ENCODE measurements at regions not wholly inside any gene's neighbourhood (a gene's known extent, or its start where the extent isn't known, plus 50 kb on each side); places are given as distances from the start of the nearest gene placed in this dataset.

GRCh38 chr4:52248820-52249219, 197.7 kb downstream of the SPATA18 start:
- TF ChIP-seq, protein P1, sequence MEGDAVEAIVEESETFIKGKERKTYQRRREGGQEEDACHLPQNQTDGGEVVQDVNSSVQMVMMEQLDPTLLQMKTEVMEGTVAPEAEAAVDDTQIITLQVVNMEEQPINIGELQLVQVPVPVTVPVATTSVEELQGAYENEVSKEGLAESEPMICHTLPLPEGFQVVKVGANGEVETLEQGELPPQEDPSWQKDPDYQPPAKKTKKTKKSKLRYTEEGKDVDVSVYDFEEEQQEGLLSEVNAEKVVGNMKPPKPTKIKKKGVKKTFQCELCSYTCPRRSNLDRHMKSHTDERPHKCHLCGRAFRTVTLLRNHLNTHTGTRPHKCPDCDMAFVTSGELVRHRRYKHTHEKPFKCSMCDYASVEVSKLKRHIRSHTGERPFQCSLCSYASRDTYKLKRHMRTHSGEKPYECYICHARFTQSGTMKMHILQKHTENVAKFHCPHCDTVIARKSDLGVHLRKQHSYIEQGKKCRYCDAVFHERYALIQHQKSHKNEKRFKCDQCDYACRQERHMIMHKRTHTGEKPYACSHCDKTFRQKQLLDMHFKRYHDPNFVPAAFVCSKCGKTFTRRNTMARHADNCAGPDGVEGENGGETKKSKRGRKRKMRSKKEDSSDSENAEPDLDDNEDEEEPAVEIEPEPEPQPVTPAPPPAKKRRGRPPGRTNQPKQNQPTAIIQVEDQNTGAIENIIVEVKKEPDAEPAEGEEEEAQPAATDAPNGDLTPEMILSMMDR (IDR thresholded peaks at IDR 0.05; ENCODE audit: low read length), result no peak
- no peak for TF ChIP-seq EZH2 (IDR thresholded peaks at IDR 0.05; ENCODE audit: borderline replicate concordance, low read length)
